ENCODE measurements at regions not wholly inside any gene's neighbourhood (a gene's known extent, or its start where the extent isn't known, plus 50 kb on each side); places are given as distances from the start of the nearest gene placed in this dataset.

GRCh38 chr5:117859176-117859575 lies 1129.2 kb downstream of the DTWD2 start:
- TF ChIP-seq REST (IDR thresholded peaks at IDR 0.05) (no peak), KDM5A (IDR thresholded peaks at IDR 0.05) (no peak), MYC (IDR thresholded peaks at IDR 0.05; ENCODE audit: borderline replicate concordance, low read length) (no peak), JUN (IDR thresholded peaks at IDR 0.05) (no peak)
- TF ChIP-seq, protein P1, sequence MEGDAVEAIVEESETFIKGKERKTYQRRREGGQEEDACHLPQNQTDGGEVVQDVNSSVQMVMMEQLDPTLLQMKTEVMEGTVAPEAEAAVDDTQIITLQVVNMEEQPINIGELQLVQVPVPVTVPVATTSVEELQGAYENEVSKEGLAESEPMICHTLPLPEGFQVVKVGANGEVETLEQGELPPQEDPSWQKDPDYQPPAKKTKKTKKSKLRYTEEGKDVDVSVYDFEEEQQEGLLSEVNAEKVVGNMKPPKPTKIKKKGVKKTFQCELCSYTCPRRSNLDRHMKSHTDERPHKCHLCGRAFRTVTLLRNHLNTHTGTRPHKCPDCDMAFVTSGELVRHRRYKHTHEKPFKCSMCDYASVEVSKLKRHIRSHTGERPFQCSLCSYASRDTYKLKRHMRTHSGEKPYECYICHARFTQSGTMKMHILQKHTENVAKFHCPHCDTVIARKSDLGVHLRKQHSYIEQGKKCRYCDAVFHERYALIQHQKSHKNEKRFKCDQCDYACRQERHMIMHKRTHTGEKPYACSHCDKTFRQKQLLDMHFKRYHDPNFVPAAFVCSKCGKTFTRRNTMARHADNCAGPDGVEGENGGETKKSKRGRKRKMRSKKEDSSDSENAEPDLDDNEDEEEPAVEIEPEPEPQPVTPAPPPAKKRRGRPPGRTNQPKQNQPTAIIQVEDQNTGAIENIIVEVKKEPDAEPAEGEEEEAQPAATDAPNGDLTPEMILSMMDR (IDR thresholded peaks at IDR 0.05), result no peak
